ENCODE measurements at regions not wholly inside any gene's neighbourhood (a gene's known extent, or its start where the extent isn't known, plus 50 kb on each side); places are given as distances from the start of the nearest gene placed in this dataset.

GRCh38 chr5:114176356-114176755 is 185.5 kb upstream of the KCNN2 start:
- TF ChIP-seq CTCF (IDR thresholded peaks at IDR 0.05) (no peak), POLR2A (IDR thresholded peaks at IDR 0.05) (no peak)
